HG03460 (cell line): ENCODE measurements at regions not wholly inside any gene's neighbourhood (a gene's known extent, or its start where the extent isn't known, plus 50 kb on each side); places are given as distances from the start of the nearest gene placed in this dataset.

Source experiments
- ATAC-seq: cut with Tn5 transposase; IDR thresholded peaks from one replicate; pipeline ENCODE4 v1.9.1; 2021; ENCODE audit not compliant: unreplicated experiment

- no peak for ATAC-seq
Measured at GRCh38 chr2:242022550-242023290, 153.2 kb downstream of the RTP5 start.

- ATAC-seq = no peak
Measured at GRCh38 chr2:242024751-242025355, 155.3 kb downstream of the RTP5 start.

- ATAC-seq = no peak
Measured at GRCh38 chr2:242027676-242028450, 158.3 kb downstream of the RTP5 start.

DNA sequence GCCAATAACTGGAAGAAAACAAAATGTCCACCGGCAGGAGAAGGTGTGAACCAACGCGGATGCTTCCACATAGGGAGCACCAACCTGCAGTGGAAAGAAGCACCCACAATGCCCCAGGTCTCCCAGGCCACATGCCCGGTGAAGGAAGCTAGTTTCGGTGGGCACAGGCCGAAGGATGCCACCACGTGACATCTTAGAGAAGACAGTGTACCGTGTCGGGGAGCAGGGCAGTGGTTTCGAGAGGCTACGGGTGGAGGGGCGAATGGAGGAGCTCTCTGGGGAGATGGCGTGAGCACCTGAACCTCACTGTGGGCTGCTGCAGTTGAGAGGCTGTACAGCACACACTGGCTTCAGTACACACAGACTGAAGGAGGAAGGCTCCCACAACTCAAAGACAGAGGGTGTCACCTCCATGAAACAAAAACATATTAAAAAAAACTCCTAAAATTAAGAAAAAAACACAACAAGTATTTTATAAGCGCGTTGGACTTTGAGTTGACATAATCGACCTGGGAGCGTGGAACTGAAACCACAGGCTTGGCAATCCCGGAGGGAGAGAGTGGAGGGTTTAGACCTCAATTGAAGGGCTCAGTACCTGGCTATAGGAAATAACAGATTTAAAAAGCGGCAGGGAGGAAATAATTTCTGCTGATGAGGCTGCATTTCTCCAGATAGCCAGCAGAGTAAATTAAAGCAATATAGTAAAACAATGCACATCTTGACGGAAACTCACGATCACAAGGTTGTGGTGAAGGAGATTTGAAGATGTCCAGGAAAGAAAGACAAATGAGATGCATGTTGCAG, 160.1 kb downstream of the RTP5 start:
- ATAC-seq = no peak

GRCh38 chr2:242030226-242030575, 160.7 kb downstream of the RTP5 start:
- no peak for ATAC-seq

- no peak for ATAC-seq
Measured at GRCh38 chr2:242030858-242031257, 161.3 kb downstream of the RTP5 start.

DNA sequence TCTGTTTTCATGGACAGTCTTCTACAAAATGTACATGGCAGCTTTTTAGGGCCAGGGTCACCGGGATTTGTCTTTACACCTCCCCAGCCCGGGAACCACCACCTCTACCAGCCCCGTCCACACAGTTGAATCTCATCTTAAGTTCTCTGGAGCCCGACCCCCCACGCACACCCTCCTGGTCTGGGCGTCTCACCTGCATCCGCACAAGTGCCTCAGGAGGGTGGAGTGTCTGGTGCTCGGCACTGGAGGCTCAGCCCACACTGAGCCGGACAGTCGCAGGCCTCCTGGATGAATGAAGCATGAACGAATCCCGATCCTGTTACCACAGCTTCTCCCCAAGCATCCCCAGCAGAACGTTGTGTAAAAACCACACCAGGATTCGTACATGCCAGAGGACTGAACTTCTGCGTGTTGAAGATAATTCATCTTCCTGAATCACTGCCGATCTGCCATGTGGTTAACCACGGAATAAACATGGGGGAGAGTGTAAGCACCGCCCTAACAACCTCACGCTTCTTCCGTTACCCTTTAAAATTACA, 162.0 kb downstream of the RTP5 start:
- no peak for ATAC-seq

DNA sequence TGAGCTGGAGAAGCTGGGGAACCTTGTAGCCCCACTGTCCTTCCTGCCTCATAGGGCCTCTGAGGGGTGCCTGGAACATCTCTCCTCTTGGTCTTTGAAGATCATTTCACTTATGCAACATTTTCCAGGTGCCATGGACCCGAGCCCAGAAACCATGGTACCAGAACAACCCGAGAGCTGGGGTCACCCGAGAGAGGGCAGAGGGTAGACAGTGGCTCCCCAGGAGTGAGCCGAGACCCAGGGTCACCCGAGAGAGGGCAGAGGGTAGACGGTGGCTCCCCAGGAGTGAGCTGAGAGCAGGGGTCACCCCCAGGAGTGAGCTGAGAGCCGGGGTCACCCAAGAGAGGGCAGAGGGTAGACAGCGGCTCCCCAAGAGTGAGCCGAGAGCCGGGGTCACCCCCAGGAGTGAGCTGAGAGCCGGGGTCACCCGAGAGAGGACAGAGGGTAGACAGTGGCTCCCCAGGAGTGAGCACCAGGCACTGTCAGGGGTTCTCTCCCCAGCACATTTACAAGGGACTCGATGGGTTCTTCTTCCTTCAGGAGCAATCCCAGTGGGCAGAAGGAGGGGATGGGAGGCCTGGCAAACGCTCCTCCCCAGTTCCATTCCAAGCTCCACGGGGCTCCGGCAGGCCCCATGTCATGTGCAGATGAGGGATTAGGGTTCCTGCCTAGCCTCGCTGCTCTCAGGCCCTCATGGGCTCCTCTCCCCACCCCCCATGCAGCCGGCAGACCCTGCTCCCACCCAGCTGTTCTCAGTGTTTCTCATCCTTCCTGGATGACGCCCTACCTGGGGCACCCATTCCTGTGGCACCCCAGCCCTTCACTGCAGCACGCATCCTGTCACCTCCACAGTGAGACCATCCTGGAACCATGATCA, 163.5 kb downstream of the RTP5 start:
- ATAC-seq = no peak

- ATAC-seq = no peak
Measured at GRCh38 chr2:242034138-242034537, 164.6 kb downstream of the RTP5 start.

GRCh38 chr2:242034996-242035814, 165.7 kb downstream of the RTP5 start:
- ATAC-seq = no peak

DNA sequence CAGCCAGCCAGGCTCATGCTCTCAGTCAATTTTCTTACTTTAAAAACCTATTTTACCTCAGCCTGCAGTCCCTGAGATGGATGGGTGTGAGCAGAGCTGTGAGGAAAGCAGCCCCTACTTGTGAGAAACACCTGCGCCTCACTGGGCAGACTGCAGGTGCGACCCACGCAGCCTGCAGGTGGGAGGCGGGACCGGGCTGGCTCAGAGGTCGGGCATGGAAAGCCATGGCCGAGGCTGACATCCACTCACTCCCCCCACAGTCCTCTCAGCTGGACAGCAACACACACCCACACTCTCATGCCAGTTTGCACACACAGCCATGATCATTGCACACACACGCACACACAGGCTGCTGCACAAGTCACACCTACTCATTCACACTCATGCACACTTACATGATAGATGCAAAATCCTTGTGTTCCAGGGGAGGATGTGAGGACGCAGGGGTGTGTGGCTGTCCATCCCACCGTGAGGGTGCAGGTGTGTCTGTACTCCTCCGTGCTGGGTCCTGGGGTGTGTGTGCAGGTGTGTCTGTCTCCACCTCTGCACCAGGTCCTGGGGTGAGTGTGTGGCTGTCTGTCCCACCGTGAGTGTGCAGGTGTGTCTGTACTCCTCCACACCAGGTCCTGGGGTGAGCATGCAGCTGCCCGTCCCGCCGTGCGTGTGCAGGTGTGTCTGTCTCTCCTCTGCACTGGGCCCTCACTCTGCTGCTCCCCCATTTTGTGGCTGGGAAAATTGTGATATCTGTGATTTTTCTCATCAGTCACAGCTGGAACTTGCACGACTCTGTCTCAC, 166.5 kb downstream of the RTP5 start:
- ATAC-seq = no peak

- no peak for ATAC-seq
Measured at GRCh38 chr2:242036653-242036950, 167.1 kb downstream of the RTP5 start.

- no peak for ATAC-seq
Measured at GRCh38 chr2:242038166-242038927, 168.8 kb downstream of the RTP5 start.

DNA sequence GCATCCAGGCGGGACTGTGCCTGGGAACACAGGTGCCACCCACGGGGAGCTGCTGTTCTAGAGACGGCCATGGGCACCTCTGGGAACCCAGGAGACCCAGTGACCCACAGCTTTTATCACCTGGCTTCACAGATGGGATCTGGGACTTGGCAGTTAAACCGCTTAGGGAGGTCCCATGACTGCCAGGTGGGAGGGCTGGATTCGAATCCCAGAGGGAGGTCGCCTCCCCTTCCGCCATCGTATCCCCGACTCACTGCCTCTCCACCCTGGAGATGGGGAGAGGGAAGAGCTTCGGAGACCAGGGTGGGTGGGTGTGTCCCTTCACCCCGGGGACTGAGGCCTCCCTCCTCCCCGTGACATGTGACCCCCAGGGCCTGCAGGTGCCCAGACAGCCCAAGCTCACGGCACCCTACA, 169.4 kb downstream of the RTP5 start:
- ATAC-seq = no peak

DNA sequence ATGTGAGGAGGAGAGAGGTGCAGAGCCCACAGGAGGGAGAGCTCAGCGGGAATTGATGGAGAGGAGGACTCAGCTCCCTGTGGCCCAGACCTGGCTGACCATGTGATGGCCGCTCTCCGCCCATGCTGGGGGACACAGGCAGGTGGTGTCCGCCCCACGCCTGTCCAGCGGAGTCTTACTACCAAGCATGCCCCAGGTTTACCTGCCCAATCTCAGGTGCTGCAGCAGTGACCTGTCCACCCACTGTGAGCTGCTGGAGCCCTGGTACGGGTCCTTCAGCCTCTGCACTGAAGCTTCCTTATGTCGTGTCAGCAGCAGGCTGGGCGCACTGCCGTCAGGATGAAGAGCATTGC, 170.8 kb downstream of the RTP5 start:
- ATAC-seq = no peak

- ATAC-seq = no peak
Measured at GRCh38 chr2:242040681-242041080, 171.2 kb downstream of the RTP5 start.

GRCh38 chr2:242041816-242042215, 172.3 kb downstream of the RTP5 start:
- no peak for ATAC-seq
